ENCODE measurements at regions not wholly inside any gene's neighbourhood (a gene's known extent, or its start where the extent isn't known, plus 50 kb on each side); places are given as distances from the start of the nearest gene placed in this dataset.

DNA sequence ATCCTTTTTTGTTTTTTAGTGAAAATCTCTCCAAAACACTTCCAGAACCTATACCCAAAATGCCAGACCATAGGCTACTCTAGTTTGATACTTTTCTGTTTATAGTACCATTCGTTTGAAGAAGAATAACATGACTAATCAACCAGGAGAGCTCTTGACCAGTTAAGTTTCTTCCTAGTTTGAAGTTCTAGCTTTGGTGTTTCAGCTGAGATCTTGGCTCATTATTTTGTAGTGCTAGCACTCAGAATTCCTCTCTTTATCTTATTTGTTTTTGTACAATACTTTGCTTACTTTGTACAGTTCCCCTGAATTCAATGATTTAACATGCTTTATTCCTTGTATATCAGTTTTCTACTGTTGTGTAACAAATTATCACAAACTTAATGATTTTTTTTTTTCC is 911.6 kb downstream of the EFNA5 start:
- TF ChIP-seq CTCF (IDR thresholded peaks at IDR 0.05) (no peak), EP300 (IDR thresholded peaks at IDR 0.05) (no peak), POLR2A (IDR thresholded peaks at IDR 0.05) (no peak)

All from stomach (tissue), 4 donors.